Suppressor macrophage treated with lipopolysaccharide for 4 hours (primary cell): ENCODE measurements at regions not wholly inside any gene's neighbourhood (a gene's known extent, or its start where the extent isn't known, plus 50 kb on each side); places are given as distances from the start of the nearest gene placed in this dataset.

Source experiments
- DNase-seq: peaks from one replicate; pipeline ENCODE4 v3.0.0-alpha.2; 2020

DNA sequence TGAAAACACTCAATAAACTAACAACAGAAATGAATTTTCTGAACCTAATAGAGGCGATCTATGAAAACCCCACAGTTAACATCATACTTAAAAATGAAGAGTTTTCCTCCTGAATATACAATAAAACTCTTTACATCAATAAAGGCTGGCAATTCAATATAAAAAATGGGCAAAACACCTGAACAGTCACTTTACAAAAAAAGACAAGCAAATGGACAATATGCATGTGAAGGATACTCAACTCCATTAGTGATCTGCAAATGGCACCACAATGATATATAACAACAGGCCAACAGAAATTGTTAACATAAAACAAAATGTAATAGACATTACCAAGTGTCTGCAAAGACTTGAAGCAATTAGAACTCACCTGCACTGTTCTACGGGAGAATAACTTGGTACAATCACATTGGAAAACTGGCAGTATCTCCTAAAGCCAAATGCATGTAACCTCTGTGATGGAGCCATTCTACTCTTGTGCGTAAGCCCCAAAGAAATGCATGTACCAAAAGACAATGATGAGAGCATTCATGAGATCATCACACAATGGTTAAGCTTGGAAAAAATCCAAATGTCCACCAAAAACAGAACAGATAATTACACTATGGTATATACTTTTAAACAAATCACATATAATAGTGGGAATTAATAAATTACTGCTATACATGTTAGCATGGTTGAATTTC is 433.4 kb upstream of the MAF start:
- no peak for DNase-seq

DNA sequence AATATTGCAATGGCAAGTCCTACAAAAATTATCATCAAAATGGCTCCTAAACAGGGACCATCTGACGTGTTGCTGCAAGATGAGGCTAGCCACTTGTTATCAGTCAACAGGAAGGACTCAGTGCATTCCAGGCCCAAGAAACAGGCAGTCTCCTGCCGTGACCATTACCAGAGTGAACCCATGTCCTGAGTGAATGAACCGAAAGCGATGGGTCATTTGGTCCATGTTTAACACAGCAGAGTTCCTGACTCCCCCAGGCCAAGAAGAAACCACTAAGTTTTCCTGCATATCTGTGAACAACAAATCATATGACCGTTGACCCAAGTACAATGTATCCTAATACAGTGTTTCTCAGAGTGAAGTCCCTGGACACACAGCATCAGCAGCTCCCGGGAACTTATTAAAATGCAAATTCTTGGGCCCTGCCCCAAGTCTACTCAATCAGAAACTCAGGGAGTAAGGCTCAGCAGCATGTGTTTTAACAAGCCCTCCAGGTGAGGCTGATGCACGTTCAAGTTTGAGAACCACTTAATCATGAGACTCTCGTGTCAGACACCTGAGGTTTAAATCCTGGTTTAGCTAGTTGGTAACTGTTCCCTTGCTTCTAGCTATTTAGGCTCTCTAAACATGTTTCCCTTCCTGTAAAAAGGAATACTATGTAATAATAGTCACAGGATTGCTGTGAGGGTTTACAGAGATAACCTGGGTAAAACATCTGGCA is 429.4 kb upstream of the MAF start:
- no peak for DNase-seq

DNA sequence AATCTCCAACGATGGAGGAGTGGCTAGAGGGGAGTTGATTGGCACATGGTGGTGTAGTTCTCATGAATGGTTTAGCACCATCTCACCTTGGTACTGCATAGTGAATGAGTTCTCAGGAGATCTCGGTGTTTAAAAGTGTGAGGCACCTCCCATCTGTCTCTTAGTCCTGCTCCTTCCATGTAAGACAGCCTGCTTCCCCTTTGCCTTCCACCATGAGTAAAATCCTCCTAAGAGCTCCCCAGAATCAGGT is 428.8 kb upstream of the MAF start:
- no peak for DNase-seq

DNA sequence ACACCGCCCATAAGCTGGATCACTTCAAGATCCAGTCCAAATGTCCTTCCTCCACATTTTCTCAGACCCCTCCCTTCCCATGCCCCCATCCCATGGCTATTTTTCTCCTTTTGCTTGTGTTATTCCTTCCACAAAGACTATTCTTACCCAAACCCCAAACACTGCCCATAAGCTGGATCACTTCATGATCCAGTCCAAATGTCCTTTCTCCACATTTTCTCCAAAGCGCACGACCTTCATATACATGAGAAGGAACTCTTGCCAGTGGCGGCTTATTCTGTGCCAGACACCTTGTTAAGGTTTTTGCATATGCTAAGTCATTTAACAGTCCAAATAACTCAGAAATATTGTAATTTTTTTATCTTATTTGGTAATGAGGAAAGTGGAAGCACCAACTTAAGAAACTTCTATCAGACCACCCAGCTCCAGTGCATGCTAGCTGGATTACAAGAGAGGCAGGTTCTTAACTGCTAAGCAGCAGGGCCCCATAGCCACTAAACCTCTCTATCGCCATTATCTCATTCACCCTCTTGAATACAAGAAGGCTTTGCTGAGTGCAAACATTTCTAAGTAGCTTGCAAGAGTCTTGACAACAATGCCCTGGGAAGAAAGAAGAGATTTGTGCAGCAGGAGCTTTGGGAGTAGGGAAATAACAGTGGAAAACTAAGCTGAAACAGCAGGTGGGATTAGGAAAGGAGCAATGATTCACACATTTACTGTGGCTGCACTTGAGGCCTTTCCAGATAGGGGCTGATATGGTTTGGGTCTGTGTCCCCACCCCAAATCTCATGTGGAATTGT is 428.2 kb upstream of the MAF start:
- no peak for DNase-seq

DNA sequence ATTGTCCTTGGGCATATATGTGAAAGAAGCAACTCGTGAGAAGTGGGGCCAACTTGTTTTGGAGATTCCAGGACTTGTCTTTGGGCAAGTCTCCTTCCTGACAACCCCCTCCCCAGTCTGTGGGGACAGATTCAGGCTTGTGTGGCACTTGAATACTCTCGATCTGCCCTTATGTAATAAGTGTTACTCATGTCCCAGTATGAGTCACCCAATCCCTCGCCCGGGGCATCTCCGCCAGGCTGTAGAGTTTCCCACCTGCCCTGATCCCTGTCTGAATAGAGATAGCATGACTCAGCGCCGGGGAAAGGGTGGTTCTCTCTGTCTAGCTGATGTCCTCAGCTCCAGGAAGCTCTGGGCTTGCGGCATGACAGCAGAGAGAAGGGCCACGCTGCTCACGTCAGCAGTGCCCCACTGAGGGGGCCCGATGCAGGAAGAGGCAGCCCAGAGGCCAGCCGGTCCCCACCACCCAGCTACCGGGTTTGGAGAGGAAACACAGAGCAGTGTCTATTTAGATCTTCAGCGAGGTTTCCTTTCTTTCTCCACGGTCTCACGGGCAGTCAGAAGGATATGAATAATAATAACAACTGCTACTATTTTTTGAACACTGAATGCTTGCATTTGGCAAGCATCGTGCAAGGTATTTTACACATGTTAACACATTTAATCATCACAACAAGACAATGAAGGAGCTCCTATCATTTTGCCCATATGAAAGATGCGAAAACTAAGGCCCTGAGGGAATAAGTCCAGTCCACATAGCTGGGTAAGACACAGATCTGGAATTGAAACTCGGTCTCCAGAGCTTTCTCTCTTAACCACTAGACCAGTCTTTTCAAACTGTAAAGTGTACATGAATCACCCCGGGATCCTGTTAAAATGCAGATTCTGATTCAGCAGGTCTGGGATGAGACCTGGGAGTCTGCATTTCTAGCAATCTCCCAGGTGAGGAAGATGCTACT is 426.7 kb upstream of the MAF start:
- peak; percentile 59 for DNase-seq

DNA sequence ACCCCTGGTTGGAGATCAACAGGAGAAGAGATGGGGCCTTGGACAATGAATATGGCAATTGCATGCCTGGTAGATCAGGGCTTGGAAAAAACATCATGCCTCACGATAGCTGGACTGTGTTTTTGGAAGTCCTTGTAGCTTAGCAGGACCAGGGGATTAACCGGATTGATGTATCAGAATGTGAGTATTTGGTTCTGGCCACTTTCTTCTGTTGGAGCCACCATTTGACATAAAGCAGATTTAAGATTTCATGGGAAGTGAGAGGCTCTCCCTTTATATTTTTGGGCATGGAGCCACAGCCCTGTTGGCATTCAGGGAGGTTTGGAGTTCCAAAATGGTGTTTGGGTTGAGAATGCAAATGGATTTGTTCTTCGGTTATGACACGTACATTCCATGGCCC is 424.7 kb upstream of the MAF start:
- DNase-seq, result no peak

DNA sequence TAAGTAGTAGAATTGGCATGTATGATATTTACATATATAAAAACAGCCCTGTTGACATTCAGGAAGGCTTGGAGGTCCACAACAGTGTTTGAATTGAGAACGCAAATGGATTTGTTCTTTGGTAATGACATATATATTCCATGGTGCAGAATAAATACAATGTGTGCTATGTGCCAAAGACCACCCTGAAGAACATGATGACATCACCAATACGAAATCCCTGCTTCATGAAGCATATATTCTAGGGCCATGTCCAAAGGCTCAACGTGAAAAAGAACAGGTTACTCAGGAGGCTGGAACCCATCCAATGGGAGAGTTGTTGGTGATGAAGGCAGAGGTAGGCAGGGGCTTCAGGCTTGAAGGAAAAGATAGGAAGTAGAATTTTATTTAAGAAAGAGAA is 423.9 kb upstream of the MAF start:
- DNase-seq, result no peak

DNA sequence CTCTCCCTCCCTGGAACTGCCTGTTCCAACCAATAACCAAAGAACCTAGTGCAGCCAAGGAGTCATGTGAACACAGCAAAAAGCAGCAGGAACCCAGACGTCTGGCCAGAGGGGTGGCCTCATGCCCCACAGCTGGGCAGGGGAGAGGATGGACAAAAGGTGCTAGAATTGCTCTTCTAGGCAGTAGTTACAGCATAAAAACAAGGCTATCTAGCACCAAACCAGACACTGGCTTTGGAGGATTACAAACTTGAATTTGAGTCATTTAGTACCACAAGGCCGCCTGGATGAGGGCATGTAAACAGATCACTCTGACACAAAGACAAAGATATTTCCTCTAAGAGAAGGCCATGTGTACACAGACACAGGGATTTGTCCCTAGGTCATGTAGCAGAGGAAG is 423.3 kb upstream of the MAF start:
- DNase-seq, result no peak

DNA sequence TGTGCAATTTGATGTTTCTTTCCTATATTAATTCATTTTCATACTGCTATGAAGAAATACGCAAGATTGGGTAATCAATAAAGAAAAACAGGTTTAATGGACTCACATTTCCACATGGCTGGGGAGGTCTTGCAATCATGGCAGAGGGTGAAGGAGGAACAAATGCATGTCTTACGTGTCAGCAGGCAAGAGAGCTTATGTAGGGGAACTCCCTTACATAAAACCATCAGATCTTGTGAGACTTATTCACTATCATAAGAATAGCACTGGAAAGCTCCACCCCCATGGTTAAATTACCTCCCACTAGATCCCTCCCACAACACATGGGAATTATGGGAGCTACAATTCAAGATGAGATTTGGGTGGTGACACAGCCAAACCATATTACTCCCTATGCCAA is 418.9 kb upstream of the MAF start:
- DNase-seq, result peak; percentile 3

DNA sequence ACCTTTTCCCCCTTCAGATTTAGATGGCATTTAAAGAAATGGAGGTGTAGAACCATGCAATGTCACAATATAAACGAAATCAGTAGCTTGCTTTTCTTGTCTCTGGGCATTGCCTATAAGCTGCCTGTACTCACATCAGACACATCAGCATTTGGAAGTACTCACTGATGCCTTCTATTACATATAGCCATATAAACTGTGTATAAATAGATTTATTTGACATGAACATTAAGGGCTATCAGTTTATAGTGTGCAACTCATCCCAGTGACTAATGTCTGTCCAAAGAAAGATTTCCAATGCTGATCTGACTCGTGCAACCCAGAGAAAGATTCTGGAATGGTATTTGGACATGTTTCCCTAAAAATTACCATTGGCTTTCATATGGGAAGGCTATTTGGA is 417.9 kb upstream of the MAF start:
- DNase-seq, result no peak

DNA sequence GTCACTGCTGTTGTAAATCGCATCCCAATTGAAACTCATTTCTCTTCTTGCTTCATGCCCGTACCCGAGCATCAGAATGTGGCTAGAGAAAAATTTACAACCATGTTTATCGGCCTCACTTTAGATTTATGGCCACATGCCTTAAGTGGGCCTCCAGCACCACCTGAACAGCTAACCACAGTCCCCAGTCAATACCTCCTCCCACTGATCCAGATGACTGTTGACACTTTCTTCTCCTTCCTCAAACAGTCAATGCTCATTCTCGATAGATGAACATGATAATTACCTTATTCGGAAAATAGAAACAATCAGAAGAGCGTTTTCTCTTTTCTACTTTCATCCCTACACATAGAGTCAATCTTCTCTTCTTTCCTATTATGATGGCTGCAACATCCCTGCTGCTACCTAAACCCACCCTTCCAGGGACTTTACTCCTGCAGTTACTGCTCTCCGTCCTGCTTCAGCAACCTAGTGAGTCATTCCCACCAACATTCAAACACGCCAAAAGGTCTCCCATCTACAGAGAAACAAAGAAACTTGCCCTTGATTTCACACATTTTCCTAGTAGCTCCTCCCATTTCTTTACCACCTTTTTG is 416.3 kb upstream of the MAF start:
- no peak for DNase-seq

DNA sequence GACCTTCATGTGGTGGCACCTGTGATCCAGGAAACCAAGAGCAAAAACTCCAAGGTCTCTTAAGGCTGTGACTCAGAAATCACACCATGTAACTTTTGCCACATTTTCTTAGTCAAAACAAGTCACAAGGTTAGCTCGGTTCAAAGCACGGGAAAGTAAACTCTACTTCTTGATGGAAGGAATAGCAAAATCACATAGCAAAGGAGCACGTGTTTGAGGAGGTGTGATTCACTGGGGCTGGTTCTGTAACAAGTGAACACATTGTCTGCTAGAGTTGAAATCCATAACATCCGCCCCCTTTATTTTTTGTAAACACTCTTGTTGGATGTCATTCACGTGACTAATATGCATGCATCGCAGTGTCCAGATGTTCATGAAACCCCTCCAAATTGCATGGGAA is 415.0 kb upstream of the MAF start:
- DNase-seq, result no peak

DNA sequence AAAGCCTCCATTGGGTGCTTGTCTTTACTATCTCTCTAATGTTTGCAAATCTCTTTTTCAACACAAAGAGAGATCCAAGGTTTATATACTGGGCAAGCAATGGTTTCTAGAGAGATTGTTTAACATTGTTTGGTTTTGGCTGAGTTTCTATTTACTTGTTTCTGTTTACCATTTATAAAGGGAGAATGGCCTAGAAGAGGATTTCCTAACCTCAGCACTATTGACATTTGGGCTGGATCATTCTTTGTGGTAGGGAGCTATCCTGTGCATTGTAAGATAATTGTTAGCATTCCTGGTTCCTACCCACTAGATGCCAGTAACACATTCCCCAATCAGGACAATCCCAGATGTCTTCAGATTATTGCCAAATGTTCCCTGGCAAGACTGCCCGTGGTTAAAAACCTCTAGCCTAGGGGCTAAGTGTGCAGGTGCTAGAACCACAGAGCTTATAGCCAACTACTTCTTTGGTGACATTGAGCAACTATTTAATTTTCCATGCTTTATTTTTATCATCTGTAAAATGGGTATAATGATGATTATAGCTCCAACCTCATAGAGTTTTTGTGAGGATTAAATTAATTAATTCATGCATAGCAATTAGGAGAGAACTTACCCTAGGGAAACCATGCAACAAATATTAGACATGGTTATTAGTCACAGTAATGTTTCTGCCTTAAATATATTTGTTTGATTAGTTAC is 413.9 kb upstream of the MAF start:
- no peak for DNase-seq

DNA sequence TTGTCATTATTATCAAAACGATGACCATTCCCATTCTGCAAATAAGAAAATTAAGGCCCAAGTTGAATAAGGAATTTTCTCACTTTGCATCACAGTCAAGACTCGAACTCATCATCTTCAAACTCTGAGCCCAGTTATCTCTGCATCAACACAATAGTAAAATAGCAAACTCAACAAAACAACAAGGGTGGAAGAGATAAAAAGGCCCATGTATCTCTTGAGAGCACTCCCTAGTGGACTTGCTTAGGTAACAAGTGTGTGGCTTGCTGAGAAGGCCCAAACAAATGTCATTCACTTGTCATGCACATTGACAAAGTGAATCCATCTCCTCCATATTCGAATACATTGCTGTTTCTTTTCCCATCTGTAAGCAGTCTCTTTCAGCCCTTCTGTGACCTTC is 412.0 kb upstream of the MAF start:
- DNase-seq, result no peak

DNA sequence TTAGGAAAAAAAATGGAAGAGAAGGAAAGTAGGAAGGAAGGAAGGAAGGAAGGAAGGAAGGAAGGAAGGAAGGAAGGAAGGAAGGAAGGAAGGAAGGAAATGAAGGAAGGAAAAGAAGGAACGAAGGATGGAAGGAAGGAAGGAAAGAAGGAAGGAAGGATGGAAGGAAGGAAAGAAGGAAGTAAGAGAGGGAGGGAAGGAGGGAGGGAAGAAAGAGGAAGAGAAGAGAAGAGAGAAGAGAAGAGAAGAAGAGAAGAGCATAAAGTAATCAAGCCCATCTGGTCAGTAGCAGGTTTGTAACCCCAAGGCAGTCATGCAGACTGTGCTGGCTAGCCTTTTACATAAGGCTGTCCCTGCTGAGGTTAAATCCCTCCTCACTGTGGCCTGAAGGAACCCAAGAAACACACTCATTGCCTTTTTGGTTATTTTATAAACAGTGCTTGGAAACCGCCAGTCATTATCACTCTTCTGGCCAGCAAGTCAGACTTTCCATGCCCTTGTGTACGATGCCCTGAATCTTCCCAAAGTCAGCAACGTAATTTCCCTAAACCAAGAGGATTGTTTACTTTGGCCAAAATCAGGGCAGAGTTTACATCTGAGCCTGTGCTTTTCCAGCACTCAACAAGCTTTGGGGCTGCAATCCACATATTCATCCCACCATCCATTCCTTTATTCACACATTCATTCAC is 409.6 kb upstream of the MAF start:
- DNase-seq, result no peak

DNA sequence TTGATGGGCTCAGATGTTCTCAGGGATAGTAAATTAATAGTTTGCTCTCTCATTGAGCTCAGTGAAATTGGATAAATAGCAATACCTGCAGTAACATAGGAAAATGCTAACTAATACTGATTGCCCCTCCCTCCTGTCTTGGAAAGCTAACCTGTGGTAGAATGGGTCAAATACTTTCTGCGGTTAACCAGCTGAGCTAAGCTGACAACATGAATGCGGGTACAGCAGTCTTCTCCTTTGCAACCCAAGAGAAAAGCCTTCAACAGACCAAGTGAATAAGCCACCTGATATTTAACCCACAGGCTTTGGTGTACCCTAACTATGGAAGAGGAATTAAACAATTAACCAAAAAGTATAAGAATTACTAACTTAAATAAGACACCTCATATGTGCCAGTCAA is 408.3 kb upstream of the MAF start:
- DNase-seq, result no peak

DNA sequence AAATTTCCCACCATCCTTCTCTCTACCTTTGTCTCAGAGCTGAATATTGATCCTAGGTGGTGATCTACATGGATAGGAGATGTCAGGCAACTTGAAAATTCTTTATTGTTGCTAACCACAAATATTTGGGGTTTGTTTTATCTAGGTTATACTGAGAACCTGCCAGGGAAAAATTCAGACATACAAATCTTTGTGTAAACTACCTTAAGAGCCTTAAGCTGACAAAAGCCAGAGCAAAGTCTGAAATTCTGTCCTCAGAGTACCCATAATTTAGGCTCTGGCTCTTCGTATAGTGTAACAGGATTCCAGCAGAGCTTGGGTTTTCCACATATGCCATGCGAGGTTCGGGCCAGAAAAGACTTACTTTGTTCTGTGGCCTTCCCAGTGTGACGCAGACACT is 406.7 kb upstream of the MAF start:
- DNase-seq, result no peak

DNA sequence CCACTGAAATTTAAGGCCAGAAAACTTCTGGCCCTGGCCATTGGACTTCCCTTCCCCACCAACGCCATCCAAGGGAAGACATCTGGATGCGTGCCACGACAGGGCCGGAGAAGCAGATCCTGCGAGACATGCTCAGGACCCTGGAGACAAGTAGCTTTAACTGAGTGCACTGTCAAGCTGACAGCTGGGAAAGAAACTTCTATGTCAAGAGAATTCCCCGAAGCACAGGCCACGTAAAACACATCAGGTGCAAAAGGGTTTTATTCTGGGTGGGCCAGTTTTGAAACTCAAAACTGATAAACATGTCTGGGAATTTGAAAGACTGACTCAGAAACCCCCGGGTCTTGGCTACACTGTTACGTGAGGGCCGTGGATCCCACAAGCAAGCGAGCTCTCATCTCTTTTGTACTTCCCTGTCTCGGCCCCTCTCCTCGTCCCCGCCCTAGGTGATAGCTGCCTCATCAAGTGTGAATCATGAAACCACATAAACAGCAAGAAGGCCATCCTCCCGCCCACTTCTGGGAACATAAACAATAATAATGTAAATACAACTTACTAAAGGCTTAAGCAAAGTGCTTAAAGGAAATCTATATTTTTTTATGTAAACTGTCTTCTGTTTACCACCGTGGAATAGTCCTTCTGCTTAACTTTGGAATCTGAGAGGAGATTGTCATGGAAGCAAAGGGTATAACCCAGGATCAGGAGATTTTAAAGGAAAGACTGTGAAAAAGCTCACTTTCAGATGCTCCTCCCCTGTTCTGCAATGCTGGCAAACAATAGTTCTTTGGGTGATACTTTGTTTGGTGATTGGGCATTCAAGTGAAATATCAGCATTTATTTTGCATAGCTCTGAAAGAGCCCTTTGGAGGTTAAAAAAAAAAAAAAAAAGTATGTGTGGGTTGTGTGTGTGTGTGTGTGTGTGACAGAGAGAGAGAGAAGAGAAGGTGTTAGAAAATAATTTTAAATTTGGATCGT is 406.0 kb upstream of the MAF start:
- no peak for DNase-seq

DNA sequence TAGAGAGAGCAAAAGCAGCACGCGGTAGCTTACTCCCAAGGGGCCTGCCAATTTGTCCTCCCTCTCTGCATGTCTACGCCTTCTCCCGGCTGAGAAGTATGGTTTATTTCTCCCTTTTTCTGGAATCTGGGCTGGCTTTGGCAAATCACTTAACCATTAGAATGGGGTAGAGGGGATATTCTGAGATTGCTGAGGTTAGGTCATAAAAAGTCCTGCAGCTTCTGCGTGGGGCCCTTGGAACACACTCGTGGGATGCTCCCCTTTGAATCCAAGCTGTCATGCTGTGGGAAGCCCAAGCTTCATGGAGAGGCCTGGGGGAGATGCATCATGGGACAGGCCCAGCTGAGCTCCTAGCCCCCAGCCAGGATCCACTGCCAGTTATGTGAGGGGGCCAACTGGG is 403.6 kb upstream of the MAF start:
- no peak for DNase-seq

DNA sequence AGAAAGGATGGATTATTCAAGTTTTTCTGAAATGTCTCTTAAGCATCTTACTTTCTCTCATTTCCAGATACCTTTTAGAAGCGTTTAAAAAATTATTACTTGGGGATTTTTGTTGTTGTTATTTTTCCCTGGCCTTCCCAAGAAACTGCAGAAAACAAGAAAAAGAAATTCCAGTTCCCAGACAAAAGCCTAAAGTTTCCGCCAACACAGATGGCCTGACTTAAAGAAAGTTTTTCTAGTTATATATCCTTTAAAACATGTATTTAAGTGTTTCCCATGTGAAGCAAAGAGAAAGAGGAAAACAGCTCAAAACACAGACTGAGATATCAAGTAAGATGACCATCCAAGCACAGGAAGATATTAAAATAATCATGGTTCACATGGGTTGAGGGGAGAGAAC is 401.7 kb upstream of the MAF start:
- no peak for DNase-seq
